Suppressor macrophage treated with lipopolysaccharide for 4 hours (primary cell): ENCODE measurements at regions not wholly inside any gene's neighbourhood (a gene's known extent, or its start where the extent isn't known, plus 50 kb on each side); places are given as distances from the start of the nearest gene placed in this dataset.
"Not testable (repeated sequence)": the region's sequence is repeated elsewhere in the genome, so short reads cannot be mapped to it uniquely, and the experiment has no call there.

Experiments
- DNase-seq: peaks from one replicate; pipeline ENCODE4 v3.0.0-alpha.2; 2020

- DNase-seq = no peak
Observed at GRCh38 chr3:5874931-5875341, 687.4 kb downstream of the EDEM1 start.

GRCh38 chr3:5888851-5889250 is 701.3 kb downstream of the EDEM1 start:
- no peak for DNase-seq

DNA sequence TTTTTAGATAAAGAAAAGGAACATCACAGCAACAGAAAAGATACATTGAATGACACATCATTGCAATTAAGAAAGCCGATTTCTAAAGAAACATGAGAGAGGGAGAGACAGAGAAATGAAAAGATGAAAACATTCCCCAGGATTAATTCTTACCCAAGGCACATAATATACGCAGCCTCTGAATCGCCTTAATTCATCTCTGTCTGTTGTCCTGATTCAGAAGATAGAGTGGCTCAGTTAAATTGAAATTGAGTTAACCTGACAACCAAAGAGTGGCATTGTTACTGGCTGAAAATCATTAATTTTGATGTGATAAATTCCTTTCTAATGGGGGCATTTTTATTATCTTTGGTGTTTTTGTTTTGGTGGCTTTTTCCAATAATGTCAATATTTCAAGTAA is 701.9 kb downstream of the EDEM1 start:
- DNase-seq = no peak

- DNase-seq = no peak
Observed at GRCh38 chr3:5891711-5892110, 704.2 kb downstream of the EDEM1 start.

GRCh38 chr3:5898106-5898505 is 710.6 kb downstream of the EDEM1 start:
- no peak for DNase-seq

DNA sequence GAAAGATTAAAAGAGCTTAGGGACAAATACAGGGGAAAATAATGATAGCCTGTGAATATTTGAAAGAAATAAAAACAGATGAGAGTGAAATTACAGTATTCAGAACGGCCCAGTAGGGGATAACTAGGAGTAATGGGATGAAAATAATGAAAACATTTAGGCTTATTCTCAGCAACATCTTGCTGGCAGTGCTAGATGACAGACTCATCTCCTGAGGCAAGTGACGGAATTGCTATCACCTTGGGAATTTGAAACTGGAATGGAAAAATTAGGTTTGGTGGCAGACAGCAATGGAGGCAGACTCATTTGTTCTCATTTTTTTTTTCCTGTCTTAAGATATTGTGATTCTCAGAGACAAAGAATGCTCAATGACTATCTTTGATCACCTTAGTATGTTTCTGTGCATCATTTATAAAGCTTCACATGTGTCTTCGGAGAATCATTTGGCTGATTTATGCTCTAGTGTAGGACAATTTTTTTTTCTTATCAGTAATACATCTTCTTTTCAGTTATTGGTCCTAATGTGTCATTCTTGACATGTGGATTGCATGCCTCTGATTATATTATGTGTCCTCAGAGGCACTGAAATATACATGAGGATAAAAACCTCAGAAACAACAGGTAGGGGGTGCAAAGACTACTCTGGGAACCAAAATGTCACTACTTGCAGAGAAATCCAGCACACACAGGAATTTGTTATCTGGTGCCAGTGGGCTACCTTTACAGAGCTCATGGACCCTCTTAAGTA is 711.7 kb downstream of the EDEM1 start:
- no peak for DNase-seq

DNA sequence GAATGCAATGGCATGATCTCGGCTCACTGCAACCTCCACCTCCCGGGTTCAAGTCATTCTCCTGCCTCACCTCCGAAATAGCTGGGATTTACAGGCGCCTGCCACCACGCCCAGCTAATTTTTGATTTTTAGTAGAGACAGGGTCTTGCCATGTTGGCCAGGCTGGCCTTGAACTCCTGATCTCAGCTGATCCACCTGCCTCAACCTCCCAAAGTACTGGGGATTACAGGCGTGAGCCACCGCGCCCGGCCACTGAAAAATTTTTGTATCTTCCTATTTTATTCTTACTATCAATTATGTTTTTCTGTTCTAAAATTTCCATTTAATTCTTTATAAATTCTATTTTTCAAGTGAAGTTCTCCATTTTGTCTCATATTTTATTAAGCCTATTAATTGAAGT is 730.4 kb downstream of the EDEM1 start:
- DNase-seq = no peak

DNA sequence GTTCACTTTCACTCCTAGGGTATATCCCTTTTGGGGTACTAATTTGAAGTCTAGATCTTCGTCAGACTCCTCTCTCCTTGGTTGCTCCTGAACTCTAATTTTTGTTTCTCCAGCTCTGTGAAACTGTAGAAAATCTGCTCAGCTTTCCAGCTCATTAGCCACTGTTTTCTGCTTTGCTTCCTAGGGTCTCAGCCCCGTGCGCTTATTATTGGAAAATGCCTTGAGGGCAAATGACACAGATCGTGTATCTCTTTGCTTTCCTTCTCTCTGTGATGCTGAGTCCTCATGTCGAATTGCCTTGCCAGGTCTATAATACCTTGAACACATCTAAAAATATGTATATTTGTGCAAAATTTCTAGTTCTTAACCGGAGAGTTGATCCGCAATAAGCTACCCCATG is 731.1 kb downstream of the EDEM1 start:
- DNase-seq = no peak

GRCh38 chr3:5929027-5929426 is 741.5 kb downstream of the EDEM1 start:
- DNase-seq = no peak

DNA sequence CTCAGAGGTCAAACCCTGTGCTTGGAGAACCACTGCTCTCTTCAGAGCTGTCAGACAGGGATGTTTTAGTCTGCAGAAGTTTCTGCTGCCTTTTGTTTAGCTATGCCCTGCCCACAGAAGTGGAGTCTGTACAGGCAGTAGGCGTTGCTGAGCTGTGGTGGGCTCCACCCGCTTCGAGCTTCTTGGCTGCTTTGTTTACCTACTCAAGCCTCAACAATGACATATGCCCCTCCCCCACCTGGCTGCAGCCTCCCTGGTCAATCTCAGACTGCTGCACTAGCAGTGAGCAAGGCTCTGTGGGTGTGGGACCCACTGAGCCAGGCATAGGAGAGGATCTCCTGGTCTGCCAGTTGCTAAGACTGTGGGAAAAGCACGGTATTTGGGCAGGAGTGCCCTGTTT is 756.6 kb downstream of the EDEM1 start:
- DNase-seq = not testable (repeated sequence)

DNA sequence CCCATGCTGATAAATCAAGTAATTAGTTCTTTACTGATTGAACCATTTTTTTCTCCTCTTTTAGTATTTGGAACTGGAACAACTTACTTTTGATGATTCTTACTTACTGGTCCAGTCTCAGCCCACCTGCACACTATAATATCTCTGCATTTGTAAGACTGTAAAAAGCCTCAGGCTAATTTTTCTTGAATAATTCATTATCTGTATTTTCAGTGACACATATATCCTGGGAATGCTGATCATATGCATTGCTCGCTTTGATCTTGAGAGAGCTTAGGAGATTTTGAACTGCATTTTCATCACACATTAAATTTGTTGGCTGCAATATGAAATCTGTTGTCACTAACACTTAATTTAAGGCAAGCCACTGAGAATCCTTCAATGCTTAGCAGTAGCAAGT is 760.6 kb downstream of the EDEM1 start:
- DNase-seq = no peak

- DNase-seq = no peak
Observed at GRCh38 chr3:5951026-5951425, 763.5 kb downstream of the EDEM1 start.

- DNase-seq = peak; percentile 10
Observed at GRCh38 chr3:5972586-5972985, 785.1 kb downstream of the EDEM1 start.

GRCh38 chr3:5974630-5975322 is 787.3 kb downstream of the EDEM1 start:
- DNase-seq = peak; percentile 40

- no peak for DNase-seq
Observed at GRCh38 chr3:5977331-5977730, 789.8 kb downstream of the EDEM1 start.

GRCh38 chr3:5980475-5980874 is 793.0 kb downstream of the EDEM1 start:
- DNase-seq = no peak

- no peak for DNase-seq
Observed at GRCh38 chr3:5994651-5995050, 807.1 kb downstream of the EDEM1 start.

GRCh38 chr3:6018456-6018855 is 830.9 kb downstream of the EDEM1 start:
- DNase-seq = no peak

DNA sequence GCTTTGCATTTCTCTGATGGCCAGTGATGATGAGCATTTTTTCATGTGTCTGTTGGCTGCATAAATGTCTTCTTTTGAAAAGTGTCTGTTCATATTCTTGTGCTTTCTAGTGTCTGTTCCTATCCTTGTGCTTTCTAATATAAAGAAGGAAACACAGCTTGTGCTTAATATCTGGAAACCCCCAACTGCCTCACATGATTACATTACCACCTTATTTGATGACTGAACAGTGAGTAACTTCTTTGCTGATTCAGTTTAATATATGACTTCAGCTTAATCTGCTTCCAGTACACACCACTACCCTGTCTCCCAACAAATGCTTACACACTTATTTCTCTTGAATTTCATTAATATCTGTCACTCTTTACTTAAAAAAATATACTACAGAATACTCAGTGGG is 835.1 kb downstream of the EDEM1 start:
- DNase-seq = peak; percentile 11

DNA sequence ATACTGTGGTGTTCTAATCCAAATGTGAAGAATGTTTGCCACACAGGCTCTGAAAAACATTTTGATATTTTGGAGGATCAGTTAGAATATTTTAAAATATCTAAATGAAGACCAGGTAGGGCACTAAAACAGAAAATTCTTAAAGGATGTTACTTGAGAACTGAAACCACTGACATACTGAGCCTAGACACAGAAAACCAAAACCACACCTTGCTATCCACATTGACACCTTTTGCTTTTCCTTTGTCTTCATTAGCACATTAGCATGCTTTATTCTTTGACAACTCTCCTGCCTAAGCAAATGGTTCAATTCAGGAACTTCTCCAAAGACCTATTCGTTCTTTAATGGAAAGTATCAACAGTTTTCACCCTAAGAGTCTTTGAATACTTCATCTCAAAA is 835.9 kb upstream of the GRM7 start:
- no peak for DNase-seq

DNA sequence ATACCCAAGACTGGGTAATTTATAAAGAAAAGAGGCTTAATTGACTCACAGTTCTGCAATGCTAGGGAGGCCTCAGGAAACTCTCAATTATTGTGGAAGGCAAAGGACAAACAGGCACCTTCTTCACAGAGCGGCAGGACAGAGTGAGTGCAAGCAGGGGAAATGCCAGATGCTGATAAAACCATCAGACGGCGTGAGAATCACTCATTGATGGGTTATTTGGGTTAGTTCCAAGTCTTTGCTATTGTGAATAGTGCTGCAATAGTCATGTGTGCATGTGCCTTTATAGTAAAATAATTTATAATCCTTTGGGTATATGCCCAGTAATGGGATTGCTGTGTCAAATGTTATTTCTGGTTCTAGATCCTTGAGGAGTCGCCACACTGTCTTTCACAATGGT is 830.3 kb upstream of the GRM7 start:
- not testable (repeated sequence) for DNase-seq

- no peak for DNase-seq
Observed at GRCh38 chr3:6035626-6036025, 825.3 kb upstream of the GRM7 start.

GRCh38 chr3:6039971-6040370 is 820.9 kb upstream of the GRM7 start:
- DNase-seq = no peak

DNA sequence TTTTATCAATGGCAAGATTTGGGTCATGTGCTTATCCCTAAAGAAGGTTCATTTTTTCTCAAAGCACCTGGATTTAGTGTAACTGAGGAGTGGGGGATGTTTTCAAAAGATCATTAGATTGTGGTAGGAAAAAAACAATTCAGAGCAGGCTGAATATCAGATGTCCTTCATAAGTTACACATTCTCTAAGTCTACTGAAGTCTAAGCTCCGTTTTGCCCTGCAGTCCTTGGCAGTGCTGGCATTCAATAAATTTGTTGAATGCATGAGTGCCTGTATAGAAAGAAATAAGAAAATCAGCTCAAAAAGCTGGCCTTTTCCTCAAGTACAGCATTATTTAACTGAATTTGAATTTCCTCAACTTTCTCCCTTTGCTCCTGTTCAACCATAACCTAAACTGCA is 819.0 kb upstream of the GRM7 start:
- no peak for DNase-seq

GRCh38 chr3:6047016-6047415 is 813.9 kb upstream of the GRM7 start:
- DNase-seq = no peak
